ENCODE measurements at regions not wholly inside any gene's neighbourhood (a gene's known extent, or its start where the extent isn't known, plus 50 kb on each side); places are given as distances from the start of the nearest gene placed in this dataset.

GRCh38 chr11:91314521-91314920 lies 910.1 kb upstream of the FAT3 start:
- no peak overlapping the region for H3K4me3 ChIP-seq (ENCODE audit: low read depth, low read length, poor library complexity, severe bottlenecking)
- H3K27me3 ChIP-seq (replicated peaks; ENCODE audit: insufficient read depth, low read depth, low read length, poor library complexity) = no peaks in the 10 kb centered on the region
- TF ChIP-seq EZH2 (IDR thresholded peaks at IDR 0.05; ENCODE audit: borderline replicate concordance, low read depth, low read length, poor library complexity, severe bottlenecking) (no peak), CTCF (conservative IDR thresholded peaks at IDR 0.05; ENCODE audit: low read depth, low read length) (no peak)
- ChIA-PET POLR2A (ENCODE audit: low non-redundant PET) (no interaction called here), CTCF (no interaction called here)
- no peak overlapping the region for H3K27ac ChIP-seq (ENCODE audit: low read depth, low read length, poor library complexity, severe bottlenecking)
- no peak for DNase-seq (ENCODE audit: low spot score)
- intact Hi-C loops (cut with micrococcal nuclease; ENCODE audit: unreplicated experiment) = no loop called here
- H3K36me3 ChIP-seq (ENCODE audit: insufficient read depth, low read length, poor library complexity, severe bottlenecking) = no peaks in the 10 kb centered on the region
- BruUV-seq (replicated peaks) = no TSS peak
- H3K4me1 ChIP-seq (ENCODE audit: insufficient read depth, low read length, poor library complexity, severe bottlenecking) = no peaks in the 10 kb centered on the region
- H3K9me3 ChIP-seq (ENCODE audit: low read depth, low read length, poor library complexity, severe bottlenecking) = no peaks in the 10 kb centered on the region

GRCh38 chr11:91312541-91312940 lies 912.1 kb upstream of the FAT3 start:
- Histone ChIP-seq H3K36me3 (ENCODE audit: insufficient read depth, low read length, poor library complexity, severe bottlenecking) (no peaks in the 10 kb centered on the region), H3K27me3 (replicated peaks; ENCODE audit: insufficient read depth, low read depth, low read length, poor library complexity) (no peaks in the 10 kb centered on the region), H3K27ac (ENCODE audit: low read depth, low read length, poor library complexity, severe bottlenecking) (no peak overlapping the region), H3K4me3 (ENCODE audit: low read depth, low read length, poor library complexity, severe bottlenecking) (no peak overlapping the region), H3K4me1 (ENCODE audit: insufficient read depth, low read length, poor library complexity, severe bottlenecking) (no peaks in the 10 kb centered on the region), H3K9me3 (ENCODE audit: low read depth, low read length, poor library complexity, severe bottlenecking) (no peaks in the 10 kb centered on the region)
- TF ChIP-seq EZH2 (IDR thresholded peaks at IDR 0.05; ENCODE audit: borderline replicate concordance, low read depth, low read length, poor library complexity, severe bottlenecking) (no peak), CTCF (conservative IDR thresholded peaks at IDR 0.05; ENCODE audit: low read depth, low read length) (no peak)
- ChIA-PET CTCF (no interaction called here), POLR2A (ENCODE audit: low non-redundant PET) (interaction anchor here (0.9 kb wide), 1 partner anchor 10 kb away, joined by 5 read pairs; no protein-coding TSS in a partner anchor)
- no peak for DNase-seq (ENCODE audit: low spot score)
- intact Hi-C loops (cut with micrococcal nuclease; ENCODE audit: unreplicated experiment) = no loop called here
- BruUV-seq (replicated peaks) = no TSS peak

- Histone ChIP-seq H3K9me3 (ENCODE audit: low read depth, low read length, poor library complexity, severe bottlenecking) (no peaks in the 10 kb centered on the region), H3K36me3 (ENCODE audit: insufficient read depth, low read length, poor library complexity, severe bottlenecking) (no peaks in the 10 kb centered on the region), H3K4me3 (ENCODE audit: low read depth, low read length, poor library complexity, severe bottlenecking) (no peak overlapping the region), H3K4me1 (ENCODE audit: insufficient read depth, low read length, poor library complexity, severe bottlenecking) (no peaks in the 10 kb centered on the region), H3K27me3 (replicated peaks; ENCODE audit: insufficient read depth, low read depth, low read length, poor library complexity) (no peaks in the 10 kb centered on the region), H3K27ac (ENCODE audit: low read depth, low read length, poor library complexity, severe bottlenecking) (no peak overlapping the region)
- no TSS peak for BruUV-seq (replicated peaks)
- POLR2A ChIA-PET (ENCODE audit: low non-redundant PET) = no interaction called here
- TF ChIP-seq CTCF (conservative IDR thresholded peaks at IDR 0.05; ENCODE audit: low read depth, low read length) = no peak
- no peak for TF ChIP-seq EZH2 (IDR thresholded peaks at IDR 0.05; ENCODE audit: borderline replicate concordance, low read depth, low read length, poor library complexity, severe bottlenecking)
- no peak for DNase-seq (ENCODE audit: low spot score)
- CTCF ChIA-PET = no interaction called here
- intact Hi-C loops (cut with micrococcal nuclease; ENCODE audit: unreplicated experiment) = no loop called here
Observed at GRCh38 chr11:91310085-91310484, 914.5 kb upstream of the FAT3 start.
